Lower leg skin (tissue), 3 donors: ENCODE measurements at regions not wholly inside any gene's neighbourhood (a gene's known extent, or its start where the extent isn't known, plus 50 kb on each side); places are given as distances from the start of the nearest gene placed in this dataset.

Source experiments
- POLR2A ChIP-seq, 2 donors: fragments of 450-650 bp; IDR thresholded peaks; one replicate each; pipeline ENCODE4 v1.6.1; 2016 to 2017; ENCODE audit warnings: antibody characterized with exemption in 2 of 2, mild to moderate bottlenecking in 1 of 2, moderate library complexity in 1 of 2
- TF ChIP-seq, protein P1 (sequence below), 3 donors: fragments of 450-650 bp; IDR thresholded peaks; one replicate each; pipeline ENCODE4 v1.5.1; 2016; ENCODE audit warnings: antibody characterized with exemption in 3 of 3, mild to moderate bottlenecking in 3 of 3, moderate library complexity in 2 of 3

DNA sequence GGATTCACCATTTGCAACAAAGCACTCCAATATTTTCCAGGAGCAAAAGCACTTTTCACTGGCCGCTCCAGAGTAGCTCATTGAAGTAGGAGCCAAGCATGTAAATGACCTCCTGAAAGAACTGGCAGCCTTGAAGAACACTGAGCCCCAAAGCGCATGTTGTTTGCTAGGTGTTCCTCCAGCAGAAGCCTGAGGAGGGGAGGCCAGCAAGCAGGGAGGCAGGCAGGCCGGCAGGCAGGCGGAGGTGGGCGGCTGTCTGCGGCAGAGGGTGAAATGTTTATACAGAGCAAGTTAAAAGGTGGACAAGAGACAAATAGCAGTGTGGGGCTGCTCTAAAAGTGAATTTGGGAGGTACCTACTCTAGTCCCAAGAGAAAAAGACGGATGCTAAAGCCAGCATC is 439.4 kb downstream of the CCDC91 start:
- TF ChIP-seq, protein P1, sequence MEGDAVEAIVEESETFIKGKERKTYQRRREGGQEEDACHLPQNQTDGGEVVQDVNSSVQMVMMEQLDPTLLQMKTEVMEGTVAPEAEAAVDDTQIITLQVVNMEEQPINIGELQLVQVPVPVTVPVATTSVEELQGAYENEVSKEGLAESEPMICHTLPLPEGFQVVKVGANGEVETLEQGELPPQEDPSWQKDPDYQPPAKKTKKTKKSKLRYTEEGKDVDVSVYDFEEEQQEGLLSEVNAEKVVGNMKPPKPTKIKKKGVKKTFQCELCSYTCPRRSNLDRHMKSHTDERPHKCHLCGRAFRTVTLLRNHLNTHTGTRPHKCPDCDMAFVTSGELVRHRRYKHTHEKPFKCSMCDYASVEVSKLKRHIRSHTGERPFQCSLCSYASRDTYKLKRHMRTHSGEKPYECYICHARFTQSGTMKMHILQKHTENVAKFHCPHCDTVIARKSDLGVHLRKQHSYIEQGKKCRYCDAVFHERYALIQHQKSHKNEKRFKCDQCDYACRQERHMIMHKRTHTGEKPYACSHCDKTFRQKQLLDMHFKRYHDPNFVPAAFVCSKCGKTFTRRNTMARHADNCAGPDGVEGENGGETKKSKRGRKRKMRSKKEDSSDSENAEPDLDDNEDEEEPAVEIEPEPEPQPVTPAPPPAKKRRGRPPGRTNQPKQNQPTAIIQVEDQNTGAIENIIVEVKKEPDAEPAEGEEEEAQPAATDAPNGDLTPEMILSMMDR (IDR thresholded peaks at IDR 0.05), result no peak
- no peak for TF ChIP-seq POLR2A (IDR thresholded peaks at IDR 0.05)
